VCaP (cell line): ENCODE measurements at regions not wholly inside any gene's neighbourhood (a gene's known extent, or its start where the extent isn't known, plus 50 kb on each side); places are given as distances from the start of the nearest gene placed in this dataset.

Source experiments
- H3K27ac ChIP-seq: fragments of 450-650 bp; 2 replicates; pipeline ENCODE4 v1.5.1; 2017
- CTCF ChIP-seq: fragments of 450-650 bp; conservative IDR thresholded peaks from 2 replicates; pipeline ENCODE4 v1.5.1; 2017; ENCODE audit warnings: mild to moderate bottlenecking, moderate library complexity

GRCh38 chr18:10371165-10371564 lies 83.3 kb upstream of the APCDD1 start:
- H3K27ac ChIP-seq = no peak overlapping the region
- TF ChIP-seq CTCF = no peak

GRCh38 chr18:10374195-10374594 lies 80.2 kb upstream of the APCDD1 start:
- TF ChIP-seq CTCF = no peak

GRCh38 chr18:10374636-10375293 lies 79.7 kb upstream of the APCDD1 start:
- no peak for TF ChIP-seq CTCF
- H3K27ac ChIP-seq = no peak overlapping the region

More at GRCh38 chr18:10374195-10374594, 80.2 kb upstream of the APCDD1 start:
- no peak overlapping the region for H3K27ac ChIP-seq

GRCh38 chr18:10376731-10377130 lies 77.7 kb upstream of the APCDD1 start:
- H3K27ac ChIP-seq = no peak overlapping the region
- TF ChIP-seq CTCF = no peak

GRCh38 chr18:10377956-10378355 lies 76.5 kb upstream of the APCDD1 start:
- no peak for TF ChIP-seq CTCF
- no peak overlapping the region for H3K27ac ChIP-seq

- H3K27ac ChIP-seq = no peak overlapping the region
- no peak for TF ChIP-seq CTCF
Observed at GRCh38 chr18:10378688-10379420, 75.6 kb upstream of the APCDD1 start.

GRCh38 chr18:10379522-10379921 lies 74.9 kb upstream of the APCDD1 start:
- H3K27ac ChIP-seq = no peak overlapping the region

More at GRCh38 chr18:10379522-10379921, 74.9 kb upstream of the APCDD1 start:
- no peak for TF ChIP-seq CTCF
